ENCODE measurements at regions not wholly inside any gene's neighbourhood (a gene's known extent, or its start where the extent isn't known, plus 50 kb on each side); places are given as distances from the start of the nearest gene placed in this dataset.
A peak's percentile ranks its signal among the peaks of the same experiment; 100 is the strongest.

DNA sequence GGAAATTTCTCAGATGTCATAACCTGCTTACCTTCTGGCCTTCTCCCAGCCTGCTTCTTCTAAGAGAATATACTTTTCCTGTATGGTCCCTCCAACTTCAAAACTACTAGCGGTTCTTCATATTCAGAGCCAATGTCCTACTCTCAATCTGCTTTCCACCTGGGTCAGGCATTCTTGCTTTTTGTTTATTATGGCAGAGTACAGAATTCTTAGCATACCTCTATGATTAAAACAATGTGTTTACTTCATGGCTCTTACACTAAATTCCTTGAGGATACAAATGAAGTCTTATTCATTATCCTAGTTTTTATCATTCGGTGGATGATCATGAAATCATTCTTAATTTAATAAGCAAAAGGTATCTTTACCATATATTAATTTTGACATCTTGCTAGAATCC is 484.2 kb upstream of the SLITRK1 start:
- Histone ChIP-seq H3K79me2 (ENCODE audit: control insufficient read depth, insufficient read depth, low read length) (no peaks in the 10 kb centered on the region), H3K4me3 (replicated peaks in 1 of 4; ENCODE audit: control extremely low read depth in 1 of 4, insufficient read depth in 1 of 4, low read depth in 3 of 4, low read length in 4 of 4) (no peak overlapping the region), H3K27ac (ENCODE audit: insufficient read depth, low read length) (no peak overlapping the region), H3K27me3 (ENCODE audit: control insufficient read depth, insufficient read depth, low read length) (no peaks in the 10 kb centered on the region), H3K9ac (ENCODE audit: insufficient read depth, low read length) (no peak overlapping the region), H4K20me1 (ENCODE audit: control insufficient read depth, extremely low read depth, insufficient read depth, low read length) (no peaks in the 10 kb centered on the region), H3K4me1 (ENCODE audit: control insufficient read depth, extremely low read depth, insufficient read depth, low read length) (no peaks in the 10 kb centered on the region), H3K4me2 (ENCODE audit: extremely low read depth, insufficient read depth, low read length) (no peak overlapping the region), H2AFZ (ENCODE audit: low read length) (no peak overlapping the region), H3K9me3 (ENCODE audit: control insufficient read depth, insufficient read depth, low read depth, low read length) (no peaks in the 10 kb centered on the region), H3K36me3 (ENCODE audit: control insufficient read depth, insufficient read depth, low read length) (no peaks in the 10 kb centered on the region)
- DNase-seq (ENCODE audit: low read depth in 2 of 2) = peak in 1 of 2 donors; percentile 69
- TF ChIP-seq, protein P1, sequence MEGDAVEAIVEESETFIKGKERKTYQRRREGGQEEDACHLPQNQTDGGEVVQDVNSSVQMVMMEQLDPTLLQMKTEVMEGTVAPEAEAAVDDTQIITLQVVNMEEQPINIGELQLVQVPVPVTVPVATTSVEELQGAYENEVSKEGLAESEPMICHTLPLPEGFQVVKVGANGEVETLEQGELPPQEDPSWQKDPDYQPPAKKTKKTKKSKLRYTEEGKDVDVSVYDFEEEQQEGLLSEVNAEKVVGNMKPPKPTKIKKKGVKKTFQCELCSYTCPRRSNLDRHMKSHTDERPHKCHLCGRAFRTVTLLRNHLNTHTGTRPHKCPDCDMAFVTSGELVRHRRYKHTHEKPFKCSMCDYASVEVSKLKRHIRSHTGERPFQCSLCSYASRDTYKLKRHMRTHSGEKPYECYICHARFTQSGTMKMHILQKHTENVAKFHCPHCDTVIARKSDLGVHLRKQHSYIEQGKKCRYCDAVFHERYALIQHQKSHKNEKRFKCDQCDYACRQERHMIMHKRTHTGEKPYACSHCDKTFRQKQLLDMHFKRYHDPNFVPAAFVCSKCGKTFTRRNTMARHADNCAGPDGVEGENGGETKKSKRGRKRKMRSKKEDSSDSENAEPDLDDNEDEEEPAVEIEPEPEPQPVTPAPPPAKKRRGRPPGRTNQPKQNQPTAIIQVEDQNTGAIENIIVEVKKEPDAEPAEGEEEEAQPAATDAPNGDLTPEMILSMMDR (conservative IDR thresholded peaks at IDR 0.05 in 1 of 2, IDR thresholded peaks at IDR 0.05 in 1 of 2; ENCODE audit: low read depth in 1 of 2, low read length in 2 of 2) = no peak
- TF ChIP-seq EZH2 (IDR thresholded peaks at IDR 0.05; ENCODE audit: low read length, missing control alignments) = no peak

DNA sequence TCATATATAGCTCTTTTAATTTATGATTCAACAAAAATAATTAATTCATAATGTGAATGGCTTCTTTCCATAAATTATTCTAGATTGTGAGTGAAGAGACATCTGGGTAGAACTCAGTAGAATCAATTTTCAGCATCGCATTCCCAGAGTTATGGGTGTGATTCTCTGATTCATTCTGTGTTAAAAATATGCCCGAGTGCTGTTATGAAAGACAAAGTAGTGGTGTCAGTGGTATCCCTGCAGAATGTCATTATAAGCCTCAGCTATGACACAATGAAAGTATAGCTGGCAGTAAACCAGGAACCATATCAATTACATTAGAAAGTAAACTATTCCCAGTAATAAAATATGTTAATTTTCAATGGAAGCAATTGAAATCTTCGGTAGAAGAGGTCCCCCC is 480.5 kb upstream of the SLITRK1 start:
- no peak overlapping the region for H3K4me2 ChIP-seq (ENCODE audit: extremely low read depth, insufficient read depth, low read length)

DNA sequence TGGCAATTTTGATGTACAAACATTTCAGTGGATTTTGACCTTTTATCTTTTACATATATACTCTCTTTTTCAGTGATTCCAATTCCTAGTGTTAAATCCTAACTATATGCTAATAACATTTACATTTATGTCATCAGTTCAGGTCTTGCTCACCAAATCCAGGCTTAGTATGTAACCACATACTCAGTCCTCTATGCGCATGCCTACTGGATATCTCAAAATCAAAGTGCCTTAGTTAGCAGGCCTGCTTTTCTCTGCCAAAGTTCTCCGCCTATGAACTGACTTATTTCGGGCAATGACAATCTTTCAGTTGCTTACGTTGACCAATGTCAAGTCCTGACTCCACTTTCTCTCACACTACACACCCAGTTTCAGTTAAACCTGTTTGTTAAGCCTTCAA is 478.5 kb upstream of the SLITRK1 start:
- H3K4me1 ChIP-seq (ENCODE audit: control insufficient read depth, extremely low read depth, insufficient read depth, low read length) = no peaks in the 10 kb centered on the region
- no peaks in the 10 kb centered on the region for H3K9me3 ChIP-seq (ENCODE audit: control insufficient read depth, insufficient read depth, low read depth, low read length)
- no peak overlapping the region for H3K27ac ChIP-seq (ENCODE audit: insufficient read depth, low read length)
- H3K4me2 ChIP-seq (ENCODE audit: extremely low read depth, insufficient read depth, low read length) = no peak overlapping the region
- no peaks in the 10 kb centered on the region for H3K79me2 ChIP-seq (ENCODE audit: control insufficient read depth, insufficient read depth, low read length)
- no peak overlapping the region for H3K4me3 ChIP-seq (replicated peaks in 1 of 4; ENCODE audit: control extremely low read depth in 1 of 4, insufficient read depth in 1 of 4, low read depth in 3 of 4, low read length in 4 of 4)
- no peak for TF ChIP-seq EZH2 (IDR thresholded peaks at IDR 0.05; ENCODE audit: low read length, missing control alignments)
- TF ChIP-seq, protein P1 (conservative IDR thresholded peaks at IDR 0.05 in 1 of 2, IDR thresholded peaks at IDR 0.05 in 1 of 2; ENCODE audit: low read depth in 1 of 2, low read length in 2 of 2) = no peak
- no peaks in the 10 kb centered on the region for H3K27me3 ChIP-seq (ENCODE audit: control insufficient read depth, insufficient read depth, low read length)
- H3K9ac ChIP-seq (ENCODE audit: insufficient read depth, low read length) = no peak overlapping the region
- H3K36me3 ChIP-seq (ENCODE audit: control insufficient read depth, insufficient read depth, low read length) = no peaks in the 10 kb centered on the region
- no peak overlapping the region for H2AFZ ChIP-seq (ENCODE audit: low read length)
- H4K20me1 ChIP-seq (ENCODE audit: control insufficient read depth, extremely low read depth, insufficient read depth, low read length) = no peaks in the 10 kb centered on the region
- DNase-seq (ENCODE audit: low read depth in 2 of 2) = no peak

More for the DNA sequence above, 480.5 kb upstream of the SLITRK1 start:
- H3K9ac ChIP-seq (ENCODE audit: insufficient read depth, low read length) = no peak overlapping the region
- peak in 1 of 2 donors; percentile 12 for DNase-seq (ENCODE audit: low read depth in 2 of 2)
- no peaks in the 10 kb centered on the region for H3K4me1 ChIP-seq (ENCODE audit: control insufficient read depth, extremely low read depth, insufficient read depth, low read length)
- H4K20me1 ChIP-seq (ENCODE audit: control insufficient read depth, extremely low read depth, insufficient read depth, low read length) = no peaks in the 10 kb centered on the region
- H2AFZ ChIP-seq (ENCODE audit: low read length) = no peak overlapping the region
- H3K27ac ChIP-seq (ENCODE audit: insufficient read depth, low read length) = no peak overlapping the region
- H3K27me3 ChIP-seq (ENCODE audit: control insufficient read depth, insufficient read depth, low read length) = no peaks in the 10 kb centered on the region
- H3K4me3 ChIP-seq (replicated peaks in 1 of 4; ENCODE audit: control extremely low read depth in 1 of 4, insufficient read depth in 1 of 4, low read depth in 3 of 4, low read length in 4 of 4) = no peak overlapping the region
- H3K36me3 ChIP-seq (ENCODE audit: control insufficient read depth, insufficient read depth, low read length) = no peaks in the 10 kb centered on the region
- no peaks in the 10 kb centered on the region for H3K79me2 ChIP-seq (ENCODE audit: control insufficient read depth, insufficient read depth, low read length)
- no peak for TF ChIP-seq EZH2 (IDR thresholded peaks at IDR 0.05; ENCODE audit: low read length, missing control alignments)
- TF ChIP-seq, protein P1 (conservative IDR thresholded peaks at IDR 0.05 in 1 of 2, IDR thresholded peaks at IDR 0.05 in 1 of 2; ENCODE audit: low read depth in 1 of 2, low read length in 2 of 2) = no peak
- no peaks in the 10 kb centered on the region for H3K9me3 ChIP-seq (ENCODE audit: control insufficient read depth, insufficient read depth, low read depth, low read length)
